NCI-H1092 treated with DMSO at 0.1 percent for 48 hours (cell line): ENCODE measurements at regions not wholly inside any gene's neighbourhood (a gene's known extent, or its start where the extent isn't known, plus 50 kb on each side); places are given as distances from the start of the nearest gene placed in this dataset.

Source experiments
- DNase-seq: peaks from one replicate; lab custom pipeline; 2025; lab: John Stamatoyannopoulos, UW

GRCh38 chr14:87879389-87879788, 113.6 kb downstream of the GALC start:
- DNase-seq: no peak

DNA sequence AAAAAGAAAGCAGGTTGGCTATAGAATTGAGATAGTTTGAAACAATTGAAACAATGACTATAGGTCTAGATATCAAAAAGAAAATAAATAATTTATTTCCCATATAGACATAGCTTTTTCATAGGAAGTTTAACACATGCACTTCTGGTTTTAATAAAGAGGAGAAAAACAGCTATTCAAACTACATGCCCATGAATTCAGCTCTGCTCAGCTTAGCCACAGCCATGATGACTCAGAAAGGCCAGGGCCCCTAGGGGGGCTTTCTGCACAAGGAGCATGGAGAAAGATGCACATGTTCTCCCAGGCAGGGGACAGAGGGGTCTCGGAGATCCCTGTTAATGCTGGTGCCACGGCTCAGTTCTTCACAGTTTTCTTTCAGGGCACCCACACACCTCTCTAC, 114.0 kb downstream of the GALC start:
- DNase-seq: no peak

GRCh38 chr14:87877877-87878276, 115.1 kb downstream of the GALC start:
- DNase-seq: no peak

DNA sequence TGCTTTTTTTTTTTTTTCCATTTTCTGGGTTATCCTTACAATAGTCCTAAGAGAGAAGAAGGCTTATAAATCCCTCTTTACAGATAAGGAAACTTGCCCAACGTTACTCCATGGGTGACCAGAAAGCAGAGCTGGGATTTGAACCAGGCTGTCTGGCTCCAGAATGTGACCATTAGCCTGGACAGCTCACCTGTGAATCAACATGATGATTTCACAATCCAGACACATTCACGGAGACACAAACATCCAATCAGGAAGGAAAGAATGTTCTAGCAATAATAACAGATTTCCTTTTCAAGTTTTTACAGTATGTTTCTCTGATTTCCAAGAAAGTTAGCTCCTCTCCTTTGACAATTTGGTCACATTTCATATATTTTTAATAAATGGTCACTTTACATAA, 118.3 kb downstream of the GALC start:
- DNase-seq: no peak

- DNase-seq: no peak
Observed at GRCh38 chr14:87873741-87874140, 119.2 kb downstream of the GALC start.

GRCh38 chr14:87869619-87870583, 123.1 kb downstream of the GALC start:
- no peak for DNase-seq

DNA sequence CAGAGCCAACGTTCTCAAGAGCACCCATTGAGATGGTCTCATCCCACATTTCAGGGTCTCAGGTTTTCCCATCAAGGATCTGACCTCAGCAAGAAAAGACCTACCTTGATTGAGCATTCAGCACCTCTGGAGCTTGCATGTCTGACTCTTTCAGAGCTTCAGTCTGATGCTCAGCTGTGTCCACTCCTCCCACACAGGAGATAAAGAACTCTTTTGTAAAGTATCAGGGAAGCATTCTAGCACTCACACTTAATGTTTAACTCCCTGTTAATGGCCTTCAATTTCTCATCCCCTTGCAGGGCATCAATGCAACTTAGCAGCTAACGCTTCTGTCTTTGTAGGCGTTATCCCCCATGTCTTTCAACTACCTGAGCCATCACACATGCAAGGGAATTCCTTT, 124.1 kb downstream of the GALC start:
- DNase-seq: no peak

DNA sequence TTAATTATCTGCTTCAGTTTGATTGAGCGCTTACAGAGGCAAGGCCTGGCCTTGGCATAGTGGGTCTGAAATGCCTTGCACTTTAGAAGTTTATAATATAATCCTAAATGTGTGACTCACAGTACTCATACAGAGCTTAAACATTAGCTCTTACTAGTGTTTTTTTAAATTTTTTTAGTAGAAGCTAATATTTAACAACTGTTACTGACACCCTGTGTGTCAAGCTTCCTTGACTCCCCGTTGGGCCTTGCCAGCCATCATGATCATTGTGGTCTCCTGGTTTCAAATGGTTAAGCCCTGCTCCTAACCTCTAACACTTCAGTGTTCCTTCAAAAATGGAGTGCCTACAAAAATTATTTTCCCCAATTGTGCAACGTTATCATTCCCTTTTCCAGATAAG, 126.9 kb downstream of the GALC start:
- no peak for DNase-seq

DNA sequence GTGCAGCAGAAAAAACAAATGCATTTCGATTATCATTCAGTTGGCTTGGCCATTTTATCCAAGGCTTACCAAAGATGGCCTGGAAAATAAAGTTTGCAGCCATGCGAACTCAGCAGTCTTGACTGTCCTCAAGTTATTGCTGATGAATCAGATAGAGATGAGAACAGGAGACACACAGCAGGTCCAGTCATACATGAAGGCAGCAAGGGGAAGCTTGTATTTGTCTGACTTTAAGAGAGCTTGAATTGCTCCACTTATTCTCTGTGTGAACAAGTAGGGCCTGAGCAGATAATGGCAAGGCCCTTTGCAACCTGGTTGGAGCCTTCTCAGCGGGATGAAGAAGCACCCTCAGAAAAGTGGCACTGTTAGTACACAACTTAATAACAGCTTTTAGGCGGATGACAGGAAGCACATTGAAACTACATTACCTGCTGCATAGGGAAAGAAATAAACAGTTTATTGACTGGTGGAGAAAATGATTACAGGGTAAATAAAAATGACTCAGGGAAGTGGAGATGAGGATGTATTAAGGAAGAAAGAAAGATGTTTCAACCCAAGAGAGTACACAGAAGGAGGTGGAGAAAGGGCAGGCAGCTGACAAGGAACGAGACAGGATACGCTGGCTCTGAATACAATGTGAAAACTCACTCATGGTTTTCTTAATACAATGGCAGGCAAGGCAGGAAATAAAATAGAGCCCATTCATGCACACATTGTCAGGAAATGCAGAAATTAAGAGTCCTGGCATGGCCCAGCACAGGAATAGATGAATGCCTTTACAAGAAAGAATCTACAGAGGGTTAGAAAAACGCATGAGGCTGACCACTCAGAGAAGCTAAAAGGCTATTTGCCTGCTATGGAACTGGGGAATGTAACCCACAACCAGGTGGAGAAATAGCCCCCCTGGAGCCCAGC, 128.4 kb downstream of the GALC start:
- no peak for DNase-seq

DNA sequence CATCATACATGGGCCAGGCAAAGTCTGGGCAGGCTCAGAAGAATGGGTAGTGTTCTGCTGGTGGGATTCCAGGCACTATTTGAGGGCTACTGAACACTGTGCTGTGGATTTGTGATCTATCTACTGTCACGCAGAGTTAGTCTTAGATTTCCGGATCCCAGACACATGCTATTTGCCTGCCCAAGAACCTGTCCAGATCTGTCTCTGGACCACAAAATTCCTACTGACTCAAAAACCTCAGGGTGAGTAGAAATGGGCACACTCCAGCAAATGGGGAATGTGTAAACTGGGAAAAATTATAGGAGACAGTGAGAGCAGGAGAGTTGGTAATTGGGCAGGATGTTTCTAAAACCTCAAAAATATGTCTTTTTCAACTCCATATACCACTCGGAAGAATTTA, 129.9 kb downstream of the GALC start:
- DNase-seq: no peak

DNA sequence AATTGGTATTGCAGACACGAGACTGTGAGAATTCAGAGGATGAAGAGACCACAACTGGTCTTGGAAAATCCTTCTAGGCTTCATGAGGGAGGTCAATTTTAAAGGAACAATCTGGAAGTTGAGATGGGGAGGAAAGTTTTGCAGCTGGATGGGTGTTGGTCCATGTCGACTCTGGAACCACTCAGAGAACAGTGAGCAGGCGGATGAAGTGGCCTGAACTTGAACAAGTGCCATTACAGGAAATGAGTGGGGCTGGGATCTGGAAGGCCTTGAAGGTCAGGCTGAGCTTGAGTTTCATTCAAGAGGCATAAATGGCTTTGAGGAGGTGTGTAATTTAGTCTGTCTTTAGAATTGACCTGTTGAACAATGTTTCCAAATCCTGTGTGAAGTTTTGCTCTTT, 140.9 kb downstream of the GALC start:
- no peak for DNase-seq

DNA sequence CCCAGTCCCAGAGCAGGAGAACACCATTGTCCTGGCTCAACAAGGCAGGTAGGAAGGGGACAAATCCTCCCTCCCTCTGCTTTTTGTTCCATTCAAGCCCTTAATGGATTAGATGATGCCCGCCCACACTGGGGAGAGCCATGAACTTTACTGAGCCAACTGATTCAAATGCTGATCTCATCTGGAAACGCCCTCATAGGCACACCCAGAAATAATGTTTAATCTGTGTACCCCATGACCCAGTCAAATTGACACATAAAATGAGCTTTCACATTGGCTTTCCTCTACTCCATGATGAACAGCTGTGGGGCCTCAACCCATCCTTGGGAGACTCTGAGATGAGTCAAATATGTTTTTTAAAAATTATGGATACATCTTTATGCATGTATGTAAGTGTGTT, 141.8 kb downstream of the GALC start:
- no peak for DNase-seq

GRCh38 chr14:87847216-87847755, 145.7 kb downstream of the GALC start:
- DNase-seq: no peak

- DNase-seq: no peak
Observed at GRCh38 chr14:87840906-87841305, 152.1 kb downstream of the GALC start.

GRCh38 chr14:87838931-87839330, 154.1 kb downstream of the GALC start:
- DNase-seq: no peak

- no peak for DNase-seq
Observed at GRCh38 chr14:87837296-87837695, 155.7 kb downstream of the GALC start.

DNA sequence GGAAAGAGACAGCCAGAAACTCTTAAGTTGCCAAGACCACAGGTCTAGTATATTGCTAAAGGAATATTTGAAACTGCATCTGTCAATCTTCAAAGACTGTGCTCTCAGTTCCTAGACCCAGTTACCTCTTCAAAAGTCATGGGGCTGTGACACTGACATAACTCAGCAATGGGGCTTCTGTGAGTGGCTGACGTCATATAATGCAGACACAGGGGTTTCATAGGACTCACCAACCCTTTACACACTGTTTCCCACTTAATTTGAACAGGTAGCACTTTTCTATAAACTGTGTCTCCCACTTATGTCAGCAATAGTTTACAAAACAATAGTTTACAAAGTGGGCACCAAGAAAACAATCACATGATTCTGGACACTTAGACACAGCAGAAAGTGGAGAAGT, 158.4 kb downstream of the GALC start:
- DNase-seq: no peak

GRCh38 chr14:87833026-87833425, 160.0 kb downstream of the GALC start:
- DNase-seq: no peak

DNA sequence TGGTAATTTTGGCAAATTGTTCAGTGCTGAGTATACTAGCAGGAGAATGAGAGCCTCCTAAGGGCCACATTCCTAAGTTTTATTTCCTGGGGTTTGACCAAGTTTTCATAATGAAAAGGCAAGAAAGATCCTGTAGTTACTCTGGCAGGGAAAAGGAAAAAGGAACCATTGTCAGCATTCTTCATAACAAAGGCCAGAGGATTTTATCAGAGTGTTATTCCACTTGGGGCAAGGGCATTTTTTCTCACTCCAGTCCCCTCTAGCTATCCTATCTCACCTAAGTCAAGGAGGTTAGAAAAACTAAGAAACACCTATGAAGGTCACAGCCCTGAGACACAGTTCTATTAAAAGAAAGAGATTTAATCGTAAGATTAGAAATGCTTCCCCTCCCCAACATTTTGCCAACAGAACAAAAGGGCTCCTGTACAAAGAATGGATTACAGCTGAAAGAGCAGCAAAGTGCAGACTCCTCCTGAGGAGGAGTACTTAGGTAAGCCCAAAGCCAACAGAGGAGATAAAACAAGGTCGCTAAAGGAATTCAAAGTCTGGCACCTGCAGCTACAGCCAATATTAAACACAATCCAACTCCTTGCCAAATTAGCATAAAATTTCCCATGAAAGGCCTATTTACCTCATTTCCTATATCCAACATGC, 162.4 kb downstream of the GALC start:
- DNase-seq: no peak

- no peak for DNase-seq
Observed at GRCh38 chr14:87829543-87829942, 163.4 kb downstream of the GALC start.

DNA sequence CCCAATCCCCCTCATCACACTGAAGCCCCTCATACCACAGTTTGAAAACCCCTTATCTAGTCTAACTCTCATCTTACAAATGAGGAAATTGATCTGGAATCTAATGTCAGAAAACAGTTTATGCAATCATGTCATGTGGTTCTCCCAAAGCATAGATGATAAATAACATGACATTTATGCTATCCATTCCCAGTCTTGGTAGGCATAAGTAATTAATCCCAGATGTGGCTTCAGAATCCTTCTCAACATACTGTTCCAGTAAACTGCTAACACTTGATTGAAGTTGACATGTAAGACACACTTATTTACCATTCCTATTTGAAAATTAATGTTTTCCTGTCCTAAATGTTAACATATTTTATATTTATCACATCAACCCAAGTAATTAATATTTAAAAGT, 168.7 kb downstream of the GALC start:
- DNase-seq: no peak

GRCh38 chr14:87816416-87816815, 176.6 kb downstream of the GALC start:
- no peak for DNase-seq
